ENCODE measurements at regions not wholly inside any gene's neighbourhood (a gene's known extent, or its start where the extent isn't known, plus 50 kb on each side); places are given as distances from the start of the nearest gene placed in this dataset.

DNA sequence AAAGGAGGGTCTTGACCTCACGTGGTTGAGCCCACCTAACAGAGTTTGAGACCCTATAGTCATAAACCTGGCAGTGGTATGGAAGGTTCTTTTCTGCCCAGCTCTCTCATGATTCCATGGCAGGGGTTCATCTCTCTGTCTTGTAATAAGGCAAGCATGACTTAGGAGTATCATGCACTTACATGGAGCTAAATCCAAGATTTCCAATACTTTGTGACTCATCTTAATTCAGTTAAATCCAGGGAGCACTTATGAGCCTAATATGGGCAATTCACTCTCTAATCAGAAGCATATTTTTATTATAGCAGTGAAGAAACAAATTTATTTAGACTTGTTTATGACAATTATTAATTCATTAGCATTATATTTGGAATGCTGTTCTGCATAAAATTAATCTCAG, 131.8 kb upstream of the CPSF6 start:
- peak; percentile 51 for DNase-seq (ENCODE audit: low read depth)
- TF ChIP-seq, protein P1, sequence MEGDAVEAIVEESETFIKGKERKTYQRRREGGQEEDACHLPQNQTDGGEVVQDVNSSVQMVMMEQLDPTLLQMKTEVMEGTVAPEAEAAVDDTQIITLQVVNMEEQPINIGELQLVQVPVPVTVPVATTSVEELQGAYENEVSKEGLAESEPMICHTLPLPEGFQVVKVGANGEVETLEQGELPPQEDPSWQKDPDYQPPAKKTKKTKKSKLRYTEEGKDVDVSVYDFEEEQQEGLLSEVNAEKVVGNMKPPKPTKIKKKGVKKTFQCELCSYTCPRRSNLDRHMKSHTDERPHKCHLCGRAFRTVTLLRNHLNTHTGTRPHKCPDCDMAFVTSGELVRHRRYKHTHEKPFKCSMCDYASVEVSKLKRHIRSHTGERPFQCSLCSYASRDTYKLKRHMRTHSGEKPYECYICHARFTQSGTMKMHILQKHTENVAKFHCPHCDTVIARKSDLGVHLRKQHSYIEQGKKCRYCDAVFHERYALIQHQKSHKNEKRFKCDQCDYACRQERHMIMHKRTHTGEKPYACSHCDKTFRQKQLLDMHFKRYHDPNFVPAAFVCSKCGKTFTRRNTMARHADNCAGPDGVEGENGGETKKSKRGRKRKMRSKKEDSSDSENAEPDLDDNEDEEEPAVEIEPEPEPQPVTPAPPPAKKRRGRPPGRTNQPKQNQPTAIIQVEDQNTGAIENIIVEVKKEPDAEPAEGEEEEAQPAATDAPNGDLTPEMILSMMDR (conservative IDR thresholded peaks at IDR 0.05; ENCODE audit: control insufficient read depth, insufficient read depth, low read depth, low read length), result no peak

GRCh38 chr12:69108037-69108436, 131.3 kb upstream of the CPSF6 start:
- DNase-seq (ENCODE audit: low read depth), result peak; percentile 8
- TF ChIP-seq, protein P1 (conservative IDR thresholded peaks at IDR 0.05; ENCODE audit: control insufficient read depth, insufficient read depth, low read depth, low read length), result no peak
- H3K4me3 ChIP-seq (ENCODE audit: control insufficient read depth, low read depth, low read length), result no peak overlapping the region

More for the DNA sequence above, 131.8 kb upstream of the CPSF6 start:
- H3K4me3 ChIP-seq (ENCODE audit: control insufficient read depth, low read depth, low read length), result no peak overlapping the region

GRCh38 chr12:69112616-69113015, 126.8 kb upstream of the CPSF6 start:
- DNase-seq (ENCODE audit: low read depth), result no peak
- no peak overlapping the region for H3K4me3 ChIP-seq (ENCODE audit: control insufficient read depth, low read depth, low read length)
- TF ChIP-seq, protein P1 (conservative IDR thresholded peaks at IDR 0.05; ENCODE audit: control insufficient read depth, insufficient read depth, low read depth, low read length), result no peak

DNA sequence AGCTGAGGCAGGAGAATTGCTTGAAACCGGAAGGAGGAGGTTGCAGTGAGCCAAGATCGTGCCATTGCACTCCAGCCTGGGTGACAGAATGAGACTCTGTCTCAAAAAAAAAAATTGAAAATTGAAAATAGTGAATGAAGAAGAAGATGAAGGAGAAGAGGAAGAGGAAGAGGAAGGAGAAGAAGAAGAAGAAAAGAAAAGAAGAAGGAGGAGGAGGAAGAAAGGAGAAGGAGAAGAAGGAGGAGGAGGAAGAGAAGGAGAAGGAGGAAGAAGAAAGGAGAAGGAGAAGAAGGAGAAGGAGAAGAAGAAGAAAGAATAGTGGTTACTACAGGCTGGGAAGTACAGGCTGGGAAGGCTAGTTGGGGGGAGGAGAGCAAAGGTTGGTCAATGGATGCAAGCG, 124.3 kb upstream of the CPSF6 start:
- no peak for DNase-seq (ENCODE audit: low read depth)
- no peak overlapping the region for H3K4me3 ChIP-seq (ENCODE audit: control insufficient read depth, low read depth, low read length)
- TF ChIP-seq, protein P1 (conservative IDR thresholded peaks at IDR 0.05; ENCODE audit: control insufficient read depth, insufficient read depth, low read depth, low read length), result no peak

DNA sequence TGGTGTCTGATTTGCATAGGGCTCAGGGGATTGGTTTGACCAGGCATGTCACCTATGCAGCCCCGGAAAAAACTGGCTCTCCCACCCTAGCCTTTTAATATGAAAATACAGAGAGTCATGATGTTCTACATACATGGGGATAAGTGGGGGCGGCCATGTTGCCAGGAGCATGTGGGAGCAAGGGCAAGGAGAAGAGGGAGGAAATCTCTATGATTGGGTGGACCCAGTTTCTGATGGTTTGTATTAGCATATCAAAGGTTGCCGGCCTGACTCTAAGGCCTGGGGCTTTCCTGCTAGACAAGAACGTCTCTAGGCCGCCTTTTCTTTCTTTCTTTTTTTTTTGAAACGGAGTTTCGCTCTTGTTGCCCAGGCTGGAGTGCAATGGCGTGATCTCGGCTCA, 123.4 kb upstream of the CPSF6 start:
- no peak for DNase-seq (ENCODE audit: low read depth)
- TF ChIP-seq, protein P1 (conservative IDR thresholded peaks at IDR 0.05; ENCODE audit: control insufficient read depth, insufficient read depth, low read depth, low read length), result no peak
- H3K4me3 ChIP-seq (ENCODE audit: control insufficient read depth, low read depth, low read length), result no peak overlapping the region

DNA sequence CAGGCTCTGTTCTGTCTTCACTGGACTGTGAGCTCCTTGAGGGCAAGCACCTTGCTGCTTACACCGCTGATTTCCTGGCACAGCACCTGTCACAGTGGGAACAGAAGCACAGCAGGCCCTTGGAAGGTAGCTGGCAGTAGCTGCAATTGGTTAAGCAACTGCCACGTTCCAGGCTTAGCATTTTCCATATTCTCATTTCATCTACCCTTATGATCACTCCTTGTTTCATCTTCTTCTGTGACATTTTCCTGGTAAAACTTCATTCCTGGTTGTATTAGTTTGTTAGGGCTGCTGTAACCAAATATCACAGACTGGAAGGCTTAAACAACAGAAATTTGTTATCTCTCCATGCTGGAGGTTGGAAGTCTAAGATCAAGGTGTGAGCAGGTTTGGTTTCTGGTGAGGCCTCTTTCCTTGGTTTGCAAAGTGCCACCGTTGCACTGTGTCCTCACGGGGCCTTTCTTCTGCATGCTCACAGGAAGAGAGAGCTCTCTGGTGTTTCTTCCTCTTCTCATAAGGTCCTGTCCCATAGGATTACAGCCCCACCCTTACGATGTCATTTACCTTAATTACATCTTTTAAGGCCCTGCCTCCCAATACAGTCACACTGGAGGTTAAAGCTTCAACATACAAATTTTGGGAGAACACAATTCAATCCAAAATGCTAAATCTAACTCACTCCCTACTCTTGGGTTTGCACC, 121.7 kb upstream of the CPSF6 start:
- no peak for DNase-seq (ENCODE audit: low read depth)
- TF ChIP-seq, protein P1 (conservative IDR thresholded peaks at IDR 0.05; ENCODE audit: control insufficient read depth, insufficient read depth, low read depth, low read length), result no peak
- no peak overlapping the region for H3K4me3 ChIP-seq (ENCODE audit: control insufficient read depth, low read depth, low read length)
